ENCODE measurements at regions not wholly inside any gene's neighbourhood (a gene's known extent, or its start where the extent isn't known, plus 50 kb on each side); places are given as distances from the start of the nearest gene placed in this dataset.

- no peak for DNase-seq (ENCODE audit: low read depth)
- no peak for TF ChIP-seq CTCF (IDR thresholded peaks at IDR 0.05; ENCODE audit: insufficient read depth, low read depth, low read length, missing control alignments)
- no peak overlapping the region for H3K4me3 ChIP-seq (ENCODE audit: low read depth, low read length)
These were observed 469.0 kb upstream of the BRINP1 start for GRCh38 chr9:119838210-119838609.

- no peak for TF ChIP-seq CTCF (IDR thresholded peaks at IDR 0.05; ENCODE audit: insufficient read depth, low read depth, low read length, missing control alignments)
- no peak overlapping the region for H3K4me3 ChIP-seq (ENCODE audit: low read depth, low read length)
- no peak for DNase-seq (ENCODE audit: low read depth)
These were observed 466.8 kb upstream of the BRINP1 start for GRCh38 chr9:119836036-119836435.

DNA sequence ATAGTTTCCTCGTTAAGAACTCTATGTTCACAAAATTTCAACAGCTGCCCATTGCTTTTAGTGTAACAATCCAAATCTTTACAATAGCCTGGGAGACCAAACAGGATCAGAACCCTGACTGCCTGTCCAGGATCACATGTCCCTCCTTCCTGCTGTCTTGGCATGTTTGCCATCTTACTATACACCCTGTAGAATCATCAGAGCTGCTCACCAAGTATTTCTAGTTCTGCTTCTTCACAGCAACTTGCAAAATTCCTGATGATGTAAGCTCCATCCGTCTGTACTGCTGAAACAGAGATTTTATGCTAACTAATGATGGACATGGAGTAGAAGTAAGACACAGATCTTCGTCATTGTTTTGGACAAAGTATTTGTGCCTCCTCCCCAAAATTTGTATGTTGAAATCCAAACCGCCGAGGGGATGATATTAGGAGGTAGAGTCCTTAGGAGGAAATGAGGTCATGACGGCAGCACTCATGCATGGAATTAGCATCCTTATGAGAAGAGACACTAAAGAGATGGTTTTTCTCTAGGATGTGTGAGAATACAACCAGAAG, 464.9 kb upstream of the BRINP1 start:
- no peak for DNase-seq (ENCODE audit: low read depth)
- TF ChIP-seq CTCF (IDR thresholded peaks at IDR 0.05; ENCODE audit: insufficient read depth, low read depth, low read length, missing control alignments) = no peak
- no peak overlapping the region for H3K4me3 ChIP-seq (ENCODE audit: low read depth, low read length)

GRCh38 chr9:119831309-119831708, 462.1 kb upstream of the BRINP1 start:
- DNase-seq (ENCODE audit: low read depth) = no peak
- TF ChIP-seq CTCF (IDR thresholded peaks at IDR 0.05; ENCODE audit: insufficient read depth, low read depth, low read length, missing control alignments) = no peak
- H3K4me3 ChIP-seq (ENCODE audit: low read depth, low read length) = no peak overlapping the region

DNA sequence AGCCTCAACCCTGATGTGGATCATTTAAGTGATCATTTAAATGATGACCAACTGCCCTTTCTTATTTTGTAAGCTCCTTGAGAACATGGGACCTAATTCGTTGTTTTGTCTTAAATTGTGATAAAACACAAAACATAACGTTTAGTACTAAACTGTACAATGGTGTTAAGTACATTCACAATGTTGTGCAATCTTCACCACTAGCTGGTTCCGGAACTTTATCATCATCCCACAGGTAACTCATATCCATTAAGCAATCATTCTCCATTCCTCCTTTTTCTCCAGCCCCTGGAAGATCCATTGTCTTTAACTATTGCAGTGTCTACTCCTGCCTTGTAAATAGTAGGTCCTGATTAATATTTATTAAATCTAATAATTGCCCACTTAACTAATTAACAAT, 460.5 kb upstream of the BRINP1 start:
- DNase-seq (ENCODE audit: low read depth) = no peak

GRCh38 chr9:119829186-119829585, 460.0 kb upstream of the BRINP1 start:
- no peak for TF ChIP-seq CTCF (IDR thresholded peaks at IDR 0.05; ENCODE audit: insufficient read depth, low read depth, low read length, missing control alignments)
- no peak overlapping the region for H3K4me3 ChIP-seq (ENCODE audit: low read depth, low read length)
- DNase-seq (ENCODE audit: low read depth) = no peak

More for the DNA sequence above, 460.5 kb upstream of the BRINP1 start:
- no peak for TF ChIP-seq CTCF (IDR thresholded peaks at IDR 0.05; ENCODE audit: insufficient read depth, low read depth, low read length, missing control alignments)
- H3K4me3 ChIP-seq (ENCODE audit: low read depth, low read length) = no peak overlapping the region

DNA sequence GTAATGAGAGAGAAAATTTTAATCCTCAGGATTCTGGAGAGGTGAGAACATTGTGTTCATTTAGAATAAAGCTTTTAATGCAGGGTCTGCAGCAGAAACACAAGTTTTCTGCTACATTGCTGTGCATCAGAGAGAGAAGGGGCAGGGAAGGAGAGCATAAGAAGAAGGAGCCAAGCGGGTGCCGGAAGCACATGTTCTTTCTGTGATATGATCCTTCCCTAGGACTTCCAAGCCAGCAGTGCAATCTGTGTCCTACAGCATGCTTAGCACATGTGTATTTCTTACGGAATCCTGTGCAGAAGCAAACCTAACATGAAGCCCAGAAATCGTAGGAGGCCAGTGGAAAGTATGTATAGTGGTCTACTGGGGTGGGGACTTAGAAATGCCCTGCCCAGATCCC, 458.3 kb upstream of the BRINP1 start:
- DNase-seq (ENCODE audit: low read depth) = no peak
- TF ChIP-seq CTCF (IDR thresholded peaks at IDR 0.05; ENCODE audit: insufficient read depth, low read depth, low read length, missing control alignments) = no peak
- no peak overlapping the region for H3K4me3 ChIP-seq (ENCODE audit: low read depth, low read length)
